Sciatic nerve (tissue), 2 donors: ENCODE measurements at regions not wholly inside any gene's neighbourhood (a gene's known extent, or its start where the extent isn't known, plus 50 kb on each side); places are given as distances from the start of the nearest gene placed in this dataset.

Experiments used
- ATAC-seq: fragments of 200-7000 bp; cut with Tn5 transposase; one replicate; pipeline ENCODE4 v1.9.1; 2020; ENCODE audit warnings: mild to moderate bottlenecking, moderate library complexity
- DNase-seq: peaks from one replicate; pipeline ENCODE4 v3.0.0-alpha.2; 2020; ENCODE audit warnings: low spot score
- intact Hi-C: fragments of 100-400 bp; cut with DNase I; formaldehyde crosslinking; loops from one replicate; pipeline ENCODE4 v1.14.2; 2022
- donor health status: DM: no; HTN: no; CAD: no.
- donor health status: DM: no; HTN: no; CAD: no.

DNA sequence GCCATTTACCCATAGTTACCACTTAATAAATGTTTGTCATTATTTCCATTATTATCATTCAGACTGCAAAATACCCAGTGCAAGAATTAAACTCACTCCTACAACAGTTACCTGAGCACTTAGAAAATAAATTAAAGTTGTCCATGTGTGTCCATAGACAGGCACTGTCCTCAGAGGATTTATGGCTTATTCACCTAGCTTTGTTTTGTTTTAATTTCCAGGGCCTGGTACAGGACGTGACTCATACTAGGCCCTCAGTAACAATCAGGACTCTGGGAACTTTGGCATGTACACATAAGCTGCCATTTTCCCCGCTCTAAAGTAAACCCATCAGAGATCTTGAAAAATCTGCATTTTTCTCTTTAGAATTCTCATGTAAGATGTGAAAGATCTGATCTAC lies 458.5 kb upstream of the ARRDC4 start:
- no peak for ATAC-seq
- DNase-seq: no peak
- intact Hi-C loops: no loop called here

DNA sequence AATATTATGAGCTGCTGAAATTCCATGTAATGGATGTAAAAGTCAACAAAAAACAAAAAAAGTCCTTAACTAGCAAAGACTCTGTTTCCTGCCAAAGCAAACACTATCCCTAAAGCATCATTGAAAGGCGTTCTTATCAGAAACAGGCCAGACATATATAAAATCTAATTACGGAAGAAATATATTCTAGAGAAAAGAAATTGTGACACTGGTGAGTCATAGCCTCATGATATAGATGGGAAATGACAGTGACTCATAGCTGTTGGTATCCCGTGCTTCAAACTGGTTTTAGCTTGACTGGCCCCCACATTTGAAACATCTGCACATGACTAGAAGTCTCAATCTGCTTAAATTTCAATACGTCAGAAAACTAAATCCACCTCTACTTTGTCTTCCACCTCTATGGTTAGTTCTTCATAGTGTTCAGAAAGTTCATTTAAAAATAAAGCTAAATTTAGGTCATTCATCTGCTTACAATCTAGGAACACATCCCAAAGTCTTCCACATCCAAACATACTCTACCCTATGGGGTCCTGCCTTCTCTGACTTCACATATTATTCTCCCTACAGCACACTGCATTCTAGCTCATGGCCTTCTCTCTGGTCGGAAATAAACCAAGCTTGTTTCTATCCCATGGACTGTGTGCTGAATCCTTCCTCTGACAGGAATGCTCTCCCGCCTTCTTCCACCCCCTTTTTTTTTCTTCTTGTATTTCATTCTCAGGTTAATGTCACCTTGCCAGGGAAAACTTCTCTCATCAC lies 456.3 kb upstream of the ARRDC4 start:
- ATAC-seq: no peak
- intact Hi-C loops: no loop called here
- no peak for DNase-seq

DNA sequence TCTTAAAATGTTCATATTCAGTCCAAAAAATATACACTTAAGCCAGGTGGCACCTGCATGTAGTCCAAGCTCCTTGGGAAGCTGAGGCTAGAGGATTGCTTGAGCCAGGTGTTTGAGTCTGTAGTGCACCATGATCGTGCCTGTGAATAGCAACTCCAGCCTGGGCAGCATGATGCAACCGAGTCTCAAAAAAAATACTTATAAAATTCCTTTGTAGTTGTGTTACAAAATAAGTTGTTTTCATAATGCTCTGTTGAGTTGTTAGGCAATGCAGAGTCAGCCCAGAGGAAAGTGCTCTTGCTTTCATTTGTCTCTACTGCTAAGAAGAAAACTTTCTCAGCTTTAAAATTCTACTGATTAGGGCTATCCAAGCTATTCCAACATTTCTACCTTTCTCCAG lies 442.8 kb upstream of the ARRDC4 start:
- intact Hi-C loops: no loop called here
- DNase-seq: no peak
- ATAC-seq: no peak

DNA sequence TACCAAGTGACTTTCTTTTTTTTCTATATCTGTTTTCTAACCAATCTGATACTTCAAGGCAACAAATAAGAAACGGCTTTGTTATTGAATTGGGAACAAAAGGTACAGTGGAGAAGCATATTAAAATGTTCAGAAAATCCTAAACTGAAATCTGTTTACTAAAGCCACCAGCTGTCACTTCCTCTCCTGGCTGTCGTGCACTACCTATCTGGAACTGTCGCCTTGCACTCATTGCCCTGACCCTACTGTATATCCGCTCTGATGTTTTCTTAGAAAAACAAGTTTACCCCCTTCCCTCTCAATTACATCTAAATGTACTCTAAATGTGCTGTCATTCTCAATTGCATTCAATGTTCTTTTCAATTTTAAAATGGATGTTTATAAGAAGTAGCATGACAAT lies 439.8 kb upstream of the ARRDC4 start:
- no peak for ATAC-seq

DNA sequence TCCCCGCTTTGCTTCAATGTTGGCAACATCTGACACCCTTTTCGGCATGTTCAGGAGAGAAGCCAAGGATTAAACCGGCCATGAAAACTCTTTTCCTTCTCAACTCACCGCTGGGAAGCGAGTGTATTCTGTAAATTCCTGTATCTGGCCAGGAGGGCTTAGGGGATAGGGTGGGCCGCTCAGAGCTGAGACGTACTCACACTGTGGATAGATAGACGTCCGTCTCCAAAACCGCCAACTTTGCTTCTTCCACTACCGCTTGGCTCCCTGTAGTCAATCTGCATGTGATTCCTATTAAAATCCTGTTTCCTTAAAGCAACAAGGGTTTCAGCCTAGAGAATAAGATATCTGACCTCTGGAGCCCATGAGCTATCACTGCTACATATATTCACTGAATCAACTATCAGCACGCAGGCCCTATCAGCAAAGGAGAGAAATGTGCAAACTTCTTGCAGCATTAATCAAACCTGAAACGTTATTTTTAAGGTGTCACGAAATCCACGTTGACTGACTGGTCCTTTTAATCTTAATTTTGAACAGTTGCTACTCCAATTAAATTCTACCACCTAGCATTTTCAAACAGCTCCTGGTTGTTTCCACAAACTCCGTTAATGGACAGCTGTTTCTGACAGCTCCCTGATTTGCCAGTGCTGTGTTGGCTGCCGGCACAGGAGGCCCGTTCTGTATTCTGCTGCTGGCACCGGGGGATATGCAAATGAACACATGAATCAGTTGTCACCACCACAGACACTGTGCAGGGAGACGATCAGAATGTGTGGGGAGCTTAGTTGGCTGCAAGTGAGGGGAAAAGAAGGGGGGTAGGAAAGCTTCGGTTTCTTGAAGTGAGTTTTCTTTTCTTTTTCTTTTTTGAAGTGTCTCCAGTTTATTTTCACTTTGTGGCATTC lies 438.9 kb upstream of the ARRDC4 start:
- no peak for ATAC-seq
- no peak for DNase-seq
- intact Hi-C loops: no loop called here

More for the DNA sequence above, 439.8 kb upstream of the ARRDC4 start:
- intact Hi-C loops: no loop called here
- DNase-seq: no peak

DNA sequence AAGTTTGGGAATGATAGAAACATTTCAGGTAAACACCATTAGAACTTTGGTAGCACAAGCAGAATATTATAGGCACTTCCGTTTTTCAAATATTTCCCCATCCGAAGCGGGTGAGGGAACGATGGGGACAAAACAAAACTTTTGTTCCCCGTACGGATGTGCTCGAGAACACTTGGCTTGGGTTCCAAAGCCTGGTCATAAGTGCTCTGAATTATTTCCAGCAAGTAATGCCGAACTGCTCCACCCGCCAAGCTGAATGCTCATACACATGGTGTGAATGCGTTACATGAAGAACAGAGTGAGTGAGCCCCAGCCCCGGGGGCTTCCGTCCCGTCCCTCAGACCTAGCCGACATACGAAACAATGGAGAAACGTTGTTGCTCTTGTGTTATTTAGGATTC lies 438.2 kb upstream of the ARRDC4 start:
- no peak for ATAC-seq
- DNase-seq: no peak
- intact Hi-C loops: no loop called here

DNA sequence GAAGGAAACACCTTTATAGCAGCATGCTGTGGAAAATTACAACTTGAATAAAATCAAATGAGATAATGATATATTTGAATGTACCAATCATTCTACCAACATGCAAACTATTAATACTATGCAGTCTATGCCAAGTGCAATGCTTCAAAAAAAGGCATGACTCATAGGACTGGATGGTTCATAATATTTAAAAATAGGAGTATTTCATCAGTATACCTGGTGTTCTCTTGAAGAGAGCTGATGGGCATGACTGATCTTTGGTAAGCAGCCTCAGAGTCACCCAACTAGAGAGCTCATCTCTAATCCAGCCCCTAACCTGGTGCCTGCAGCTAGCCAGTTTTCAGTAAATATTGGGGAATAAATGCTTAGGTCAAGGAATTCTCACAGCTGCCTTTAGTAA lies 434.7 kb upstream of the ARRDC4 start:
- ATAC-seq (no peak), DNase-seq (no peak)
- intact Hi-C loops: no loop called here

DNA sequence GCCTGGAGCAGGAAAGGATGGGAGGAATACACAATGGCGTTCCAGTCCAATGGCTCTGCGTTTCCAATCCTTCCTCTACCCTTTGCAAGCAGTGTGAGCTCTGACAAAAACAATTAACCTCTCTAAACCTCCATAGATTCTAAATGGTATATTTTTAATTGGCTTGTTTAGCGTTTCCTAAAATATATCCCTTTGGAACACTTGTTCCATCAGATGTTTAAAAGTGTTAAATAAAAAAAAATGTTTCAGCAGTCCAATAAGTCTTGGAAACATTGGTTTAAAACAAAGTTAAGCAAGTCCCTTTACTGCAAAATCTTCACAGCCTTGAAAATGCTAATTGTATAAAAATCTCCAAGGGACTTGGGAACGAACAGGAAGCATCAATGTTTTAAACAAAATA lies 432.3 kb upstream of the ARRDC4 start:
- ATAC-seq: no peak
- intact Hi-C loops: no loop called here

DNA sequence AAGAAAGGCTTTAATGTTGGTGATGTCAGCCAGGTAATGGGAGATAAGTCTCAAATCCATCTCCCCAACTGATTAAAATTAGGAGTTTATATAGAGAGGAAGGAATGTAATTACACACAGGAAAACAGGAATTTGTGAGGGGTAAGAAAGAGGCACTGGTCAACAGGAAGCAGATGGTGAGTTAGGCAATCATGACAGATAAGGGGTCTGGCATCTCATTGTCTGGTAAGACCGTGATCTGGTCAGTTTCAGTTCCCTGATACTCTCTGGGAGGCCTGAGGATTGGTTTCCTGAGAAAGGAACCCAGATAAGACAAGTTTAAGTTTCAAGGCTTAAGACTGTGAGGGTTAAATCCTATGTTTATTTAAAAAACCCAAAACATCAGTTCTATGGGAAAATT lies 414.7 kb upstream of the ARRDC4 start:
- intact Hi-C loops: no loop called here
- DNase-seq: no peak
- no peak for ATAC-seq

More for the DNA sequence above, 432.3 kb upstream of the ARRDC4 start:
- no peak for DNase-seq

DNA sequence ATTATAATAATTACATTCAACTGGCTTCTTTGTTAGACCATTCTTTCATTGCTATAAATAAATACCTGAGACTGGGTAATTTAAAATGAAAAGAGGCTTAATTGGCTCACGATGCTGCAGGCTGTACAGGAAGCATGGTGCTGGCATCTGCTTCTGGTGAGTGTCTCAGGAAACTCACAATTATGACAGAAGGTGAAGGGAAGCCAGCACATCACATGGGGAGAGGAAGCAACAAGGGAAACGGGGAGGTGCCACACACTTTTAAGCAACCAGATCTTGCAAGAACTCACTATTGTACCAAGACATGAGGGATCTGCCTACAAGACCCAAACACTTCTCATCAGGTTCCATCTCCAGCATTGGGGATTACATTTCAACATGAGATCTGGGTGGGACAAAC lies 413.1 kb upstream of the ARRDC4 start:
- no peak for ATAC-seq
- no peak for DNase-seq
- intact Hi-C loops: no loop called here

DNA sequence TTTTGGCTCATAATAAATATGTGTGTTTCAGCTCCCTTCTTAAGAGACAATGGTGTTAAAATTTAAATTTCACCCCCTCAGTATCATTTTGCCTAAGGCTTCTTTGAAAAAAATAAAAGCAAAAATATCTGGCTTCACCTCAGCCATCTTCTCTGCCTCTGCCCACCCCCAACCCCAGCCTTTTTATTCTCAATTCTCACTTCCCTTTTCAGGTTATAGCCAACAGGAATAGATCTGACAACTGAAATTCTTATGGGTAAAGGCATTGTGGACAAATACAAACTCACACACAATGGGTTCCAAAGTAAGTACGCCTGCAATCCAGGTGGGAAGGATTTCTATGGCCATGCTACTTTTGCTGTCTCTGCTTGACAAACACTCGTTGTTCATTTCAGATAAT lies 399.0 kb upstream of the ARRDC4 start:
- DNase-seq (no peak), ATAC-seq (no peak)
- intact Hi-C loops: no loop called here

DNA sequence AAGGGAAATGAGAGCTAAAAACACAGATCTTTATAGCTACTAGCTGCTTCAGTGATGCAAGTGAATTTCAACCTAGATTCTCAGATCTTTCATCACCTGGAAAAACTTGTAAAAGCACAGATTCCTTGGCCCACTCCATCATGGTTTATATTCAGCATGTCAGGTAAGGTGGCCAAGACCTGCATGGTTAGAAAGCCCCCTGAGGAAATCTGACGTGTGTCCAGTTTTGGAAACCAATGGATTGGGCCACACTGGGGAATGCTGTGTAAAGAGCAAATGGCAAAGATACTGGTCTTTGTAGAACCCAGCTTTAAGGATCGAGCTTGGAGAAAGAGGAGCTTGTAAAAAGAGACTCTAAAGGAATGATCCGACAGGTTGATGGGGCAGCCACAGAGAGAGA lies 397.0 kb upstream of the ARRDC4 start:
- intact Hi-C loops: no loop called here
- no peak for ATAC-seq
- DNase-seq: no peak

DNA sequence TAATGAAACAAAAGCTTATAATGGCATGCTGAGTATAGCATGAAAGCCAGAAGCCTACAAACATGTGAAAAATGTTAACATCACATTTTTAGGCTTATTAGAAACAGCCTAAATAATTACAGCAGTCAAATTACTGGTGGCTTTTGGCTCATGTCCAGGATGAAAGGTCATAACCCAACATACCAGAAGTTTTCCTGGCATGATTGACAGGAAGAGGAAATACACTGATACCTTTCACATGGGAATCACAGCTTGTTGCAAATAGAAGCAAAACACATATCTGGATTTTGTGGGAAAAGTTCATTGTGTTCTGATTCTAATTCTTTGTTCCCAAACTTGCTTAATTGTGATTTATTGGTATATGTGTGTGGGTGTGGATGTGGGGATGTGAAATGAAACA lies 393.5 kb upstream of the ARRDC4 start:
- no peak for DNase-seq
- intact Hi-C loops: no loop called here
- no peak for ATAC-seq

DNA sequence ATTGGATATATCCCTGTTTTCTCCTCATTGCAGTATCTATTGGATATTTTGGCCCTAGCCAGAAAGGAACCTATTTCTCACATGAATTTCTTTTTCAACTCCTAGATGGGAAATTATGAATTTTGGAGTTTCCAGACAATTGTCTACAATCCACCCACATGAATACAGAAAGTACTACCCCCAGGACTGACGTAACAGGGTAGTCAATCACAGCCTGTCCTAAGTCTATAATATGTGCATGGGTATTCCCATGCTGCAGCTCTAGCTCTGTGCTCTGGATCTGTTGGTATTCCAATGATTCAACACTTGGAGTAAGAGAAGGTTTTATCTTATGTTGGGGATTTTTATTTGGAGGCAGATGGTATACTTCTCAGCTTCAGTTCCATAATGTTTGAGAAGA lies 393.1 kb upstream of the ARRDC4 start:
- no peak for ATAC-seq
- intact Hi-C loops: no loop called here
- no peak for DNase-seq

DNA sequence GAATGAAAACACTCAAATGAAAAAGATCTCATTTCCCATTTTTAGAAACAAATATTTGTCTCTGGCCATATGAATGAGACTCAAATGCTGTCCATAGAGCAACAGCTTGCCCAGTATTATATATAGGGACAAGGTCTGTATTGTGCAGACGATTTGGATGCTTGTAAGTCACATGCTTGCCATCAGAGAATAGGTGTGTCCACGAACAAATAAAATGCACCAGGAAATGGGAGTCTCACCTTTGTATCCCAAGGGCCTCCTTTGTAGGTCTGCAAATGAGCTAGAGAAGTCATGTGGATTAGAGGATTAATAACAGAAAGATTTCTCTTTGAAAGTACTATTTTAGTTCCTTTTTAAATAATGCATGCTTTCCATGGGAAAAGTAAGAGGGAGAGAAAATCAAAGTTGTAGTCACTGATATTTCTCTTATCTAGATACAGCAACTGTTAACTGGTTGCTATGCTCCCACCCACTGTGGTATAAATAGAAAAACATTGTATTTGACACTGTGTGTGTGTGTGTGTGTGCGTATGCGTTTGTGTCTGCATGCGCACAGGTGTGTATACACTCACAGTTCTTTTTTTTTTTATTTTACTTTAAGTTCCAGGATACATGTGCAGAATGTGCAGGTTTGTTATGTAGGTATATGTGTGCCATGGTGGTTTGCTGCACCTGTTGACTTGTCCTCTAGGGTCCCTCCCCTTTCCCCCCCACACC lies 383.4 kb upstream of the ARRDC4 start:
- no peak for DNase-seq
- no peak for ATAC-seq
- intact Hi-C loops: no loop called here

DNA sequence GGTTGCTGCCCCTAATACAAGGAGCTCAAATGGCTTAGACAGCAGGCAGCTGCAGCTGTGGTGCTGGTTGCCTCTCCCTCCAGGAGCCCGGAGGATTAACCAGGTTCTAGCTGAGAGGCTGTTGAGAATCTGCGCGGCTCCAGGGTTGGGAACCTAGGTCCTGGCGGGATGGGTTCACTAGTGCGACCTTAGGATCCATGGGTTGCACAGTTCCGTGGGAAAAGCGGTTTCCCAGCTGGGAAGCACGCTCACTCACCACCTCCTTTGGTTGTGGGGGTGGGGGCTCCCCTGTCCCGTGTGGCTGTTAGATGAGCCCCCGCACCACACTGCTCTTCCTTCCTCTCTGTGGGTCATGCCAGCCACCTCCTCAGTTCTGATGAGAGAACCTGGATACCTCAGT lies 375.1 kb upstream of the ARRDC4 start:
- ATAC-seq (no peak), DNase-seq (no peak)
- intact Hi-C loops: no loop called here

DNA sequence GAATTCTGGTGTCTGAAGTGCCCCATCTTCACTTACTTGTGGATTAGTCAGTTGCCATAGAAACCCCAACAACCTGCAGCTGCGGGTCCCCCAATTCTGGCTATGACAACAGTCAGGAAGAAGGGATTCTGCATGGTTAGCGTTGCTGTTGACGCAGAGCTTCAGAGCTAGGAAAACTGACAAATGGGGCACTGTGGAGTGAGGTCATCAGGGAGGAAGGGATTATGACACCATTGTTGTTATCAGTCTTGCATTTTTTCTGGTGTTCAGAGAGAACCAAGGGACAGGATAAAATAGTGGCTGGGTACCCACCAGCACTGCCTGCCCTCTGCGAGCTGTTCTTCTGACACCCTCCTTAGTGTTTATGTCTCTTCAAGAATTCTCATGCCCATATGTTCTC lies 367.7 kb upstream of the ARRDC4 start:
- ATAC-seq: no peak
- no peak for DNase-seq
- intact Hi-C loops: no loop called here

DNA sequence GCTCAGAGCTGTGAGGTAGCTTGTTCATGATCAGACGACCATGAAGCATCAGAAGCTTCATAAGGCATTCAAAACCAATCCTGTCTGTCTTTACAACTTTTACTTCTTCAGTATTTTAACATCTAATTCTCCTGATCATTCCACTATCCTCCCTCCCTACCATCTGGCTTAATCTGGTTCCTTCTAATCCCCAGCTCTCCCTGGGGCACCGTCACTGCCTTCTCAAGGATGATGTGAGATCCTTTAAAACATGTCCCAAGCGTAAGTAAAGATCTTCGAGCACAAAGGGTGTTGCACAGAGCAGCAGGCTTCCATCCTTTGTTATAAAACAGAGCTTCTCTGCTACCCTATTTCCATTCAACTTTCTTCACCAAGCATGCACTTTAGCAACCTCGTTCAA lies 362.7 kb upstream of the ARRDC4 start:
- intact Hi-C loops: no loop called here
- ATAC-seq: no peak
- no peak for DNase-seq

DNA sequence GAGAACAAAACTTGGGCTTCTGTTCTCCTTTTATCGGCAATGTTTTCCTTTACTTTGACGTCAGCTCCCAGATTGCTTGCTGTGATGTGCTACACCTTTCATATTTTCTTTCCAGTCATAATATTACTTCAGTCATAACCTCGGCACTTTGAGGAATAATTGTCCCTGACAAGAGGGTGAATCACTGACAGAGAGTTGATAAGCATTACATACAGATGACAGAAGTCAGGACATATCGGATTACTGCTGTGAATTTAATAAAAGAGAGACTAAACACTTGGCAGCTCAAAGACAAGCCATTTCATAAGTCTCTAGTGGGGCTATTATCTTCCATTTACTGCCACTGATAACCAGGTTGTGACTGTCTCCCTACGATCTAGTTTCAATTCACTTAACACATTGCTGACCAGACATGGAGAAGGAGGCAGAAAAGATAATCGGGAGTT lies 362.1 kb upstream of the ARRDC4 start:
- ATAC-seq (no peak), DNase-seq (no peak)
- intact Hi-C loops: no loop called here

DNA sequence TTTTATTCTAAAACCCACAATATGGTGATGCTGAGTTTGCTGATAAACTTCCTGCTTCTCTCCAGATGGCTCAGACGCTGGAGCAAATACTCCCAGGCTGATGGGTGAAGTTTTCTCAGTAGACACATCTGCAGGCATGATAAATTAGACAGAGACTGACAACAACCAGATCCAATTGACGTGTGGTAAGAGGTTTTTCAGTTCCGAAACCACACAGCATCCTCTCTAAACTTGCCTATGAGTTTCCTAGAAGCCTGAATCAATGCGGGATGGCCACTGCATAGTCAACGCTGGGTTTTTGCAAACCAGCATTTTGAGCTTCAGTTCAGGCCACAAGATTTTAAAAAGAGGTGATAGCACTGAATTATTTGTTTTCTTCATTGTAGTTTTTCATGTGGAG lies 360.3 kb upstream of the ARRDC4 start:
- ATAC-seq: no peak
- intact Hi-C loops: no loop called here

More for the DNA sequence above, 360.3 kb upstream of the ARRDC4 start:
- no peak for DNase-seq
